HCT116 (cell line): ENCODE measurements at regions not wholly inside any gene's neighbourhood (a gene's known extent, or its start where the extent isn't known, plus 50 kb on each side); places are given as distances from the start of the nearest gene placed in this dataset.

ENCODE experiments used
- ATAC-seq: fragments of 200-7000 bp; cut with Tn5 transposase; 2 replicates; pipeline ENCODE4 v1.9.1; 2020; ENCODE audit warnings: mild to moderate bottlenecking, moderate library complexity
- BruUV-seq: library from RNA; stranded (reverse); fragments of 400-500 nt; replicated peaks from 2 replicates; lab custom pipeline; 2021; lab: Mats Ljungman, UMichigan
- CTCF ChIA-PET: fragments of 300-600 bp; sonication (Branson Sonifier 250); formaldehyde crosslinking; loops from one replicate; lab custom pipeline; 2021; ENCODE audit warnings: antibody characterized with exemption; lab: Charles Lee
- POLR2A ChIA-PET: fragments of 300-600, 350-600 bp; sonication (Branson Sonifier 250); formaldehyde crosslinking; loops from one replicate; lab custom pipeline; 2021; ENCODE audit warnings: antibody characterized with exemption; lab: Charles Lee
- RAD21 ChIA-PET, 2 experiments: fragments of 300-600 bp; sonication (Branson Sonifier 250); formaldehyde crosslinking; loops; one replicate each; lab custom pipeline; 2023; ENCODE audit warnings: low total read pairs in 2 of 2; ENCODE audit not compliant: uncharacterized antibody in 2 of 2, unreplicated experiment in 2 of 2, low non-redundant PET in 1 of 2; lab: Charles Lee
- DNase-seq: peaks from one replicate; pipeline ENCODE4 v3.0.0-alpha.2; 2010; ENCODE audit warnings: low read depth, low spot score
- H2AFZ ChIP-seq: fragments of 200-600 bp; shearing (Covaris generic), sonication (generic); 2 replicates; pipeline ENCODE4 v1.6.1; 2017; ENCODE audit warnings: low read depth, mixed run types, mixed read lengths, antibody characterized with exemption, low read length; ENCODE audit not compliant: poor library complexity, severe bottlenecking
- H3K27ac ChIP-seq: 2 replicates; pipeline ENCODE4 v1.5.1; 2012; ENCODE audit warnings: low read depth, low read length
- H3K27me3 ChIP-seq: fragments of 200-600 bp; sonication (generic); 2 replicates; pipeline ENCODE4 v1.6.1; 2016; ENCODE audit warnings: mixed run types, low read length, mixed read lengths; ENCODE audit not compliant: insufficient read depth
- H3K36me3 ChIP-seq, 2 experiments: fragments of 200-500 bp in 1 of 2; fragments of 200-600 bp in 1 of 2; sonication (Bioruptor generic) in 1 of 2; sonication (generic) in 1 of 2; 2 replicates each; pipeline versions ENCODE4 v1.5.1 to v1.6.1; 2014 to 2016; ENCODE audit warnings: low read length in 2 of 2, inconsistent platforms in 1 of 2, mixed read lengths in 1 of 2, mixed run types in 1 of 2; ENCODE audit not compliant: insufficient read depth in 2 of 2, control insufficient read depth in 1 of 2
- H3K4me1 ChIP-seq, 2 experiments: fragments of 200-600 bp in 1 of 2; sonication (generic) in 1 of 2; 2 replicates each; pipeline versions ENCODE4 v1.5.1 to v1.6.1; 2012 to 2017; ENCODE audit warnings: low read length in 2 of 2, inconsistent platforms in 1 of 2, mild to moderate bottlenecking in 1 of 2, mixed read lengths in 1 of 2, mixed run types in 1 of 2, moderate library complexity in 1 of 2; ENCODE audit not compliant: insufficient read depth in 2 of 2, control insufficient read depth in 1 of 2
- H3K4me2 ChIP-seq: fragments of 200-600 bp; sonication (generic); 2 replicates; pipeline ENCODE4 v1.6.1; 2017; ENCODE audit warnings: mixed run types, low read length, mixed read lengths
- H3K4me3 ChIP-seq, 2 experiments: fragments of 200-600 bp in 1 of 2; sonication (generic) in 1 of 2; replicated peaks in 1 of 2; 2 replicates each; pipeline ENCODE4 v1.5.1; 2011 to 2016; ENCODE audit warnings: low read length in 2 of 2, control low read depth in 1 of 2, low read depth in 1 of 2, mild to moderate bottlenecking in 1 of 2, mixed read lengths in 1 of 2, mixed run types in 1 of 2
- H3K79me2 ChIP-seq: fragments of 200-600 bp; sonication (generic); 2 replicates; pipeline ENCODE4 v1.6.1; 2017; ENCODE audit warnings: mild to moderate bottlenecking, mixed run types, low read length, moderate library complexity, mixed read lengths; ENCODE audit not compliant: insufficient read depth
- H3K9ac ChIP-seq: fragments of 200-600 bp; sonication (generic); 2 replicates; pipeline ENCODE4 v1.6.1; 2016; ENCODE audit warnings: low read length, mixed read lengths
- H3K9me2 ChIP-seq: fragments of 200-600 bp; sonication (generic), shearing (Covaris generic); 2 replicates; pipeline ENCODE4 v1.6.1; 2017; ENCODE audit warnings: mixed run types, mild to moderate bottlenecking, moderate library complexity; ENCODE audit not compliant: insufficient read depth
- H3K9me3 ChIP-seq, 2 experiments: fragments of 200-500 bp in 1 of 2; fragments of 200-600 bp in 1 of 2; sonication (Bioruptor generic) in 1 of 2; sonication (generic) in 1 of 2; 2 replicates each; pipeline ENCODE4 v1.6.1; 2014 to 2017; ENCODE audit warnings: low read length in 2 of 2, mixed read lengths in 2 of 2, inconsistent platforms in 1 of 2, low read depth in 1 of 2, mild to moderate bottlenecking in 1 of 2, mixed run types in 1 of 2, moderate library complexity in 1 of 2; ENCODE audit not compliant: control insufficient read depth in 1 of 2, insufficient read depth in 1 of 2
- H4K20me1 ChIP-seq: fragments of 200-600 bp; sonication (generic), shearing (Covaris generic); 2 replicates; pipeline ENCODE4 v1.6.1; 2017; ENCODE audit warnings: mixed run types, mild to moderate bottlenecking, moderate library complexity; ENCODE audit not compliant: insufficient read depth
- CBX3 ChIP-seq: IDR thresholded peaks from 2 replicates; pipeline ENCODE4 v1.6.1; 2012; ENCODE audit warnings: low read depth
- CEBPB ChIP-seq: IDR thresholded peaks from 2 replicates; pipeline ENCODE4 v1.6.1; 2012; ENCODE audit warnings: low read depth
- EGR1 ChIP-seq: IDR thresholded peaks from 2 replicates; pipeline ENCODE4 v1.6.1; 2012; ENCODE audit warnings: low read depth
- ELF1 ChIP-seq: IDR thresholded peaks from 2 replicates; pipeline ENCODE4 v1.6.1; 2012; ENCODE audit warnings: low read depth, borderline replicate concordance
- EZH2 ChIP-seq: fragments of 200-600 bp; sonication (generic); IDR thresholded peaks from 2 replicates; pipeline ENCODE4 v1.6.1; 2017; ENCODE audit warnings: antibody characterized with exemption, mixed run types
- EZH2phosphoT487 ChIP-seq: fragments of 200-600 bp; IDR thresholded peaks from 2 replicates; pipeline ENCODE4 v1.6.1; 2018; ENCODE audit warnings: antibody characterized with exemption, borderline replicate concordance
- FOSL1 ChIP-seq: IDR thresholded peaks from 2 replicates; pipeline ENCODE4 v1.6.1; 2012; ENCODE audit warnings: low read depth
- JUND ChIP-seq: IDR thresholded peaks from 2 replicates; pipeline ENCODE4 v1.6.1; 2012
- POLR2A ChIP-seq: IDR thresholded peaks from 2 replicates; pipeline ENCODE4 v1.7.0; 2011; ENCODE audit warnings: borderline replicate concordance; ENCODE audit not compliant: insufficient read depth, insufficient read length; ENCODE audit errors: extremely low read depth
- POLR2AphosphoS5 ChIP-seq: IDR thresholded peaks from 2 replicates; pipeline ENCODE4 v1.6.1; 2011; ENCODE audit warnings: mild to moderate bottlenecking, low read depth, low read length, moderate library complexity
- RAD21 ChIP-seq: IDR thresholded peaks from 2 replicates; pipeline ENCODE4 v1.6.1; 2012; ENCODE audit warnings: low read depth, mild to moderate bottlenecking
- SP1 ChIP-seq: IDR thresholded peaks from 2 replicates; pipeline ENCODE4 v1.6.1; 2012; ENCODE audit warnings: low read depth
- TCF7L2 ChIP-seq: IDR thresholded peaks from 2 replicates; pipeline ENCODE4 v1.7.0; 2011; ENCODE audit warnings: borderline replicate concordance, inconsistent platforms; ENCODE audit not compliant: insufficient read depth, insufficient read length; ENCODE audit errors: extremely low read depth
- YY1 ChIP-seq: IDR thresholded peaks from 2 replicates; pipeline ENCODE4 v1.6.1; 2011; ENCODE audit warnings: low read length, low read depth, moderate library complexity, mild to moderate bottlenecking; ENCODE audit not compliant: insufficient replicate concordance; ENCODE audit errors: extremely low read depth
- ZFX ChIP-seq: fragments of 450-650 bp; IDR thresholded peaks from 2 replicates; pipeline ENCODE4 v1.6.1; 2017
- ZNF274 ChIP-seq: fragments of 200-500 bp; sonication (Bioruptor generic); IDR thresholded peaks from 2 replicates; pipeline ENCODE4 v1.6.1; 2014; ENCODE audit warnings: mild to moderate bottlenecking, low read depth, low read length, inconsistent platforms
- intact Hi-C: fragments of 100-400 bp; cut with micrococcal nuclease; formaldehyde crosslinking; loops from 2 replicates; pipeline ENCODE4 v1.10.0; 2022
- TF ChIP-seq, protein P1 (sequence below): IDR thresholded peaks from 2 replicates; pipeline ENCODE4 v1.6.1; 2012; ENCODE audit warnings: low read depth
- TF ChIP-seq, protein P2 (sequence below): IDR thresholded peaks from 2 replicates; pipeline ENCODE4 v1.6.1; 2012
- TF ChIP-seq, protein P3 (sequence below): IDR thresholded peaks from 2 replicates; pipeline ENCODE4 v1.6.1; 2012
- TF ChIP-seq, protein P4 (sequence below): IDR thresholded peaks from 2 replicates; pipeline ENCODE4 v1.6.1; 2011; ENCODE audit warnings: mild to moderate bottlenecking, low read length, moderate library complexity; ENCODE audit not compliant: insufficient replicate concordance; ENCODE audit errors: extremely low read depth

DNA sequence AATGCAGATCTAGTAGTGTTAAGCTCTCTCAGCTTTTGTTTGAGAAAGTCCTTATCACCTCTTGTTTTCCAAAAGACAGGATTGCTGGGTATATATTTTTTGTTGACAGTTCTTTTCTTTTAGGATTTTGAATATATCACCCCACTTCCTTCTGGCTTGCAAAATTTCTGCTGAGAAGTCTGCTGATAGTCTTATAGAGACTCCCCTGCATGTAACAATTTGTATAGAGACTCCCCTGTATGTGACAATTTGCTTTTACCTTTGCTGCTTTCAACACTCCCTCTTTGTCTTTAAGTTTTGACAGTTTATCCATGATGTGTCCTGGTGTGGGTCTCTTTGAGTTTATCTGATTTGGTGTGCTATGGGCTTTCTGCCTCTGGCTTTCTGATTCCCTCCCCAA lies 115.0 kb upstream of the CCDC85A start:
- Histone ChIP-seq H3K79me2 (no peaks in the 10 kb centered on the region), H3K36me3 (no peaks in the 10 kb centered on the region), H3K4me1 (no peaks in the 10 kb centered on the region), H2AFZ (no peak overlapping the region), H3K9ac (no peak overlapping the region), H3K9me3 (no peaks in the 10 kb centered on the region), H3K27me3 (no peaks in the 10 kb centered on the region), H3K9me2 (no peaks in the 10 kb centered on the region), H3K4me2 (no peak overlapping the region), H3K4me3 (no peak overlapping the region), H4K20me1 (no peaks in the 10 kb centered on the region), H3K27ac (no peak overlapping the region)
- ChIA-PET POLR2A (no interaction called here), CTCF (no interaction called here), RAD21 (no interaction called here)
- BruUV-seq: no TSS peak
- TF ChIP-seq ELF1 (no peak), CEBPB (no peak), YY1 (no peak), JUND (no peak), TCF7L2 (no peak), FOSL1 (no peak), ZFX (no peak), CBX3 (no peak), EZH2 (no peak), EGR1 (no peak), RAD21 (no peak), POLR2A (no peak), SP1 (no peak), POLR2AphosphoS5 (no peak), ZNF274 (no peak), EZH2phosphoT487 (no peak)
- TF ChIP-seq, protein P1, sequence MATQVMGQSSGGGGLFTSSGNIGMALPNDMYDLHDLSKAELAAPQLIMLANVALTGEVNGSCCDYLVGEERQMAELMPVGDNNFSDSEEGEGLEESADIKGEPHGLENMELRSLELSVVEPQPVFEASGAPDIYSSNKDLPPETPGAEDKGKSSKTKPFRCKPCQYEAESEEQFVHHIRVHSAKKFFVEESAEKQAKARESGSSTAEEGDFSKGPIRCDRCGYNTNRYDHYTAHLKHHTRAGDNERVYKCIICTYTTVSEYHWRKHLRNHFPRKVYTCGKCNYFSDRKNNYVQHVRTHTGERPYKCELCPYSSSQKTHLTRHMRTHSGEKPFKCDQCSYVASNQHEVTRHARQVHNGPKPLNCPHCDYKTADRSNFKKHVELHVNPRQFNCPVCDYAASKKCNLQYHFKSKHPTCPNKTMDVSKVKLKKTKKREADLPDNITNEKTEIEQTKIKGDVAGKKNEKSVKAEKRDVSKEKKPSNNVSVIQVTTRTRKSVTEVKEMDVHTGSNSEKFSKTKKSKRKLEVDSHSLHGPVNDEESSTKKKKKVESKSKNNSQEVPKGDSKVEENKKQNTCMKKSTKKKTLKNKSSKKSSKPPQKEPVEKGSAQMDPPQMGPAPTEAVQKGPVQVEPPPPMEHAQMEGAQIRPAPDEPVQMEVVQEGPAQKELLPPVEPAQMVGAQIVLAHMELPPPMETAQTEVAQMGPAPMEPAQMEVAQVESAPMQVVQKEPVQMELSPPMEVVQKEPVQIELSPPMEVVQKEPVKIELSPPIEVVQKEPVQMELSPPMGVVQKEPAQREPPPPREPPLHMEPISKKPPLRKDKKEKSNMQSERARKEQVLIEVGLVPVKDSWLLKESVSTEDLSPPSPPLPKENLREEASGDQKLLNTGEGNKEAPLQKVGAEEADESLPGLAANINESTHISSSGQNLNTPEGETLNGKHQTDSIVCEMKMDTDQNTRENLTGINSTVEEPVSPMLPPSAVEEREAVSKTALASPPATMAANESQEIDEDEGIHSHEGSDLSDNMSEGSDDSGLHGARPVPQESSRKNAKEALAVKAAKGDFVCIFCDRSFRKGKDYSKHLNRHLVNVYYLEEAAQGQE: no peak
- TF ChIP-seq, protein P2, sequence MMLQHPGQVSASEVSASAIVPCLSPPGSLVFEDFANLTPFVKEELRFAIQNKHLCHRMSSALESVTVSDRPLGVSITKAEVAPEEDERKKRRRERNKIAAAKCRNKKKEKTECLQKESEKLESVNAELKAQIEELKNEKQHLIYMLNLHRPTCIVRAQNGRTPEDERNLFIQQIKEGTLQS: no peak
- TF ChIP-seq, protein P3, sequence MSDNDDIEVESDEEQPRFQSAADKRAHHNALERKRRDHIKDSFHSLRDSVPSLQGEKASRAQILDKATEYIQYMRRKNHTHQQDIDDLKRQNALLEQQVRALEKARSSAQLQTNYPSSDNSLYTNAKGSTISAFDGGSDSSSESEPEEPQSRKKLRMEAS: no peak
- TF ChIP-seq, protein P4, sequence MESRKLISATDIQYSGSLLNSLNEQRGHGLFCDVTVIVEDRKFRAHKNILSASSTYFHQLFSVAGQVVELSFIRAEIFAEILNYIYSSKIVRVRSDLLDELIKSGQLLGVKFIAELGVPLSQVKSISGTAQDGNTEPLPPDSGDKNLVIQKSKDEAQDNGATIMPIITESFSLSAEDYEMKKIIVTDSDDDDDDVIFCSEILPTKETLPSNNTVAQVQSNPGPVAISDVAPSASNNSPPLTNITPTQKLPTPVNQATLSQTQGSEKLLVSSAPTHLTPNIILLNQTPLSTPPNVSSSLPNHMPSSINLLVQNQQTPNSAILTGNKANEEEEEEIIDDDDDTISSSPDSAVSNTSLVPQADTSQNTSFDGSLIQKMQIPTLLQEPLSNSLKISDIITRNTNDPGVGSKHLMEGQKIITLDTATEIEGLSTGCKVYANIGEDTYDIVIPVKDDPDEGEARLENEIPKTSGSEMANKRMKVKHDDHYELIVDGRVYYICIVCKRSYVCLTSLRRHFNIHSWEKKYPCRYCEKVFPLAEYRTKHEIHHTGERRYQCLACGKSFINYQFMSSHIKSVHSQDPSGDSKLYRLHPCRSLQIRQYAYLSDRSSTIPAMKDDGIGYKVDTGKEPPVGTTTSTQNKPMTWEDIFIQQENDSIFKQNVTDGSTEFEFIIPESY: no peak
- intact Hi-C loops: no loop called here
- no peak for DNase-seq
- no peak for ATAC-seq
